ENCODE measurements at regions not wholly inside any gene's neighbourhood (a gene's known extent, or its start where the extent isn't known, plus 50 kb on each side); places are given as distances from the start of the nearest gene placed in this dataset.

- TF ChIP-seq, protein P1, sequence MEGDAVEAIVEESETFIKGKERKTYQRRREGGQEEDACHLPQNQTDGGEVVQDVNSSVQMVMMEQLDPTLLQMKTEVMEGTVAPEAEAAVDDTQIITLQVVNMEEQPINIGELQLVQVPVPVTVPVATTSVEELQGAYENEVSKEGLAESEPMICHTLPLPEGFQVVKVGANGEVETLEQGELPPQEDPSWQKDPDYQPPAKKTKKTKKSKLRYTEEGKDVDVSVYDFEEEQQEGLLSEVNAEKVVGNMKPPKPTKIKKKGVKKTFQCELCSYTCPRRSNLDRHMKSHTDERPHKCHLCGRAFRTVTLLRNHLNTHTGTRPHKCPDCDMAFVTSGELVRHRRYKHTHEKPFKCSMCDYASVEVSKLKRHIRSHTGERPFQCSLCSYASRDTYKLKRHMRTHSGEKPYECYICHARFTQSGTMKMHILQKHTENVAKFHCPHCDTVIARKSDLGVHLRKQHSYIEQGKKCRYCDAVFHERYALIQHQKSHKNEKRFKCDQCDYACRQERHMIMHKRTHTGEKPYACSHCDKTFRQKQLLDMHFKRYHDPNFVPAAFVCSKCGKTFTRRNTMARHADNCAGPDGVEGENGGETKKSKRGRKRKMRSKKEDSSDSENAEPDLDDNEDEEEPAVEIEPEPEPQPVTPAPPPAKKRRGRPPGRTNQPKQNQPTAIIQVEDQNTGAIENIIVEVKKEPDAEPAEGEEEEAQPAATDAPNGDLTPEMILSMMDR (IDR thresholded peaks at IDR 0.05): no peak
- TF ChIP-seq POLR2AphosphoS5 (IDR thresholded peaks at IDR 0.05) (no peak), EP300 (IDR thresholded peaks at IDR 0.05) (no peak)
Observed at GRCh38 chr3:150023239-150023636, 52.5 kb upstream of the PFN2 start.

Measured in gastroesophageal sphincter (tissue), 3 donors.